Esophagus muscularis mucosa (tissue), 4 donors: ENCODE measurements at regions not wholly inside any gene's neighbourhood (a gene's known extent, or its start where the extent isn't known, plus 50 kb on each side); places are given as distances from the start of the nearest gene placed in this dataset.

Experiments used
- EP300 ChIP-seq: sonication (generic); formaldehyde crosslinking; IDR thresholded peaks from one replicate; pipeline ENCODE4 v1.6.1; 2017; ENCODE audit warnings: antibody characterized with exemption
- POLR2AphosphoS5 ChIP-seq, 2 donors: sonication (generic); formaldehyde crosslinking; IDR thresholded peaks; one replicate each; pipeline ENCODE4 v1.6.1; 2017; ENCODE audit warnings: antibody characterized with exemption in 2 of 2
- TF ChIP-seq, protein P1 (sequence below), 3 experiments: fragments of 200-600 bp in 2 of 3; fragments of 450-650 bp in 1 of 3; sonication (generic) in 2 of 3; IDR thresholded peaks; one replicate each; pipeline ENCODE4 v1.5.1; 2017 to 2019; ENCODE audit warnings: antibody characterized with exemption in 3 of 3, mild to moderate bottlenecking in 2 of 3, moderate library complexity in 1 of 3

DNA sequence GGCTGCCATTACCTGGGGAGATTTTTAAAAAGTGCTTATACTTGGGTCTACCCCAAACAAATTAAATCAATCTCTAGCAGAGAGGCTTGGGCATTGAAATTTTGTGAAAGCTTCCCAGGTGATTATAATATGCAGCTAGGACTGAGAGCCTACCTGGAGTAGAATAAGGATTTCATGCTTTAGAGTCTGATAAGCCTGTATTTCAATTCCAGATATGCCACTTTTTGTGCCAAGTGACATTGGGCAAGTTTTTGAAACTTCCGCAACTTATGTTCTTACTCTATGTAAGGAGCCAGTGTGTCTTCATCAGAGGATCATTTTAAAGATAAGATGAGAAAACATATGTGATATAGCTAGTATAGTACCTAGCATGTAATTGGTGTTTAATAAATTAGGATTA lies 159.8 kb upstream of the LRIG3 start:
- TF ChIP-seq, protein P1, sequence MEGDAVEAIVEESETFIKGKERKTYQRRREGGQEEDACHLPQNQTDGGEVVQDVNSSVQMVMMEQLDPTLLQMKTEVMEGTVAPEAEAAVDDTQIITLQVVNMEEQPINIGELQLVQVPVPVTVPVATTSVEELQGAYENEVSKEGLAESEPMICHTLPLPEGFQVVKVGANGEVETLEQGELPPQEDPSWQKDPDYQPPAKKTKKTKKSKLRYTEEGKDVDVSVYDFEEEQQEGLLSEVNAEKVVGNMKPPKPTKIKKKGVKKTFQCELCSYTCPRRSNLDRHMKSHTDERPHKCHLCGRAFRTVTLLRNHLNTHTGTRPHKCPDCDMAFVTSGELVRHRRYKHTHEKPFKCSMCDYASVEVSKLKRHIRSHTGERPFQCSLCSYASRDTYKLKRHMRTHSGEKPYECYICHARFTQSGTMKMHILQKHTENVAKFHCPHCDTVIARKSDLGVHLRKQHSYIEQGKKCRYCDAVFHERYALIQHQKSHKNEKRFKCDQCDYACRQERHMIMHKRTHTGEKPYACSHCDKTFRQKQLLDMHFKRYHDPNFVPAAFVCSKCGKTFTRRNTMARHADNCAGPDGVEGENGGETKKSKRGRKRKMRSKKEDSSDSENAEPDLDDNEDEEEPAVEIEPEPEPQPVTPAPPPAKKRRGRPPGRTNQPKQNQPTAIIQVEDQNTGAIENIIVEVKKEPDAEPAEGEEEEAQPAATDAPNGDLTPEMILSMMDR (IDR thresholded peaks at IDR 0.05) = no peak
- TF ChIP-seq EP300 (no peak), POLR2AphosphoS5 (IDR thresholded peaks at IDR 0.05) (no peak)
